DND-41 (cell line): ENCODE measurements at regions not wholly inside any gene's neighbourhood (a gene's known extent, or its start where the extent isn't known, plus 50 kb on each side); places are given as distances from the start of the nearest gene placed in this dataset.

Experiments
- EZH2 ChIP-seq: IDR thresholded peaks from 3 replicates; pipeline ENCODE4 v1.6.1; 2012; ENCODE audit warnings: borderline replicate concordance, low read depth, mild to moderate bottlenecking, moderate library complexity, low read length, inconsistent platforms; ENCODE audit not compliant: severe bottlenecking
- TF ChIP-seq, protein P1 (sequence below): IDR thresholded peaks from 2 replicates; pipeline ENCODE4 v1.5.1; 2012; ENCODE audit warnings: borderline replicate concordance, low read length, moderate library complexity, mild to moderate bottlenecking; ENCODE audit not compliant: poor library complexity, severe bottlenecking; ENCODE audit errors: extremely low read depth

DNA sequence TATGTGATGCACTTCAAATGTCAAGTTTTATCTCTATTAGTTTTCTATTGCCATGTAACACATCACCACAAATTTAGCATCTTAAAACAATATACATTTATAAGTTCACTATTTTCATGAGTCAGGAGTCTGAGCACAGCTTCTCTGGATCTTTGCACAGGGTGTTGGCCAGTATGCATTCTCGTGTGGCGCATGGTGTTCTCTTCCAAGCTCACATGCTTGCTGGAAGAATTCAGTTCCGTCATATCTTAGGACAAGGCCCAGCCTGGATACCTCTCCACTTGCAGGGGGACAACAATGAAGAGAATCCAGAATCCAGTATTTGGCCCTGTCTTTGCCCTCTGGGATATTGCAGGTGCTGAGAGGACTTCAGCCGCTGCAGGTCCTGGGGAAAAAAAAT lies 51.0 kb upstream of the ECI2 start:
- TF ChIP-seq, protein P1, sequence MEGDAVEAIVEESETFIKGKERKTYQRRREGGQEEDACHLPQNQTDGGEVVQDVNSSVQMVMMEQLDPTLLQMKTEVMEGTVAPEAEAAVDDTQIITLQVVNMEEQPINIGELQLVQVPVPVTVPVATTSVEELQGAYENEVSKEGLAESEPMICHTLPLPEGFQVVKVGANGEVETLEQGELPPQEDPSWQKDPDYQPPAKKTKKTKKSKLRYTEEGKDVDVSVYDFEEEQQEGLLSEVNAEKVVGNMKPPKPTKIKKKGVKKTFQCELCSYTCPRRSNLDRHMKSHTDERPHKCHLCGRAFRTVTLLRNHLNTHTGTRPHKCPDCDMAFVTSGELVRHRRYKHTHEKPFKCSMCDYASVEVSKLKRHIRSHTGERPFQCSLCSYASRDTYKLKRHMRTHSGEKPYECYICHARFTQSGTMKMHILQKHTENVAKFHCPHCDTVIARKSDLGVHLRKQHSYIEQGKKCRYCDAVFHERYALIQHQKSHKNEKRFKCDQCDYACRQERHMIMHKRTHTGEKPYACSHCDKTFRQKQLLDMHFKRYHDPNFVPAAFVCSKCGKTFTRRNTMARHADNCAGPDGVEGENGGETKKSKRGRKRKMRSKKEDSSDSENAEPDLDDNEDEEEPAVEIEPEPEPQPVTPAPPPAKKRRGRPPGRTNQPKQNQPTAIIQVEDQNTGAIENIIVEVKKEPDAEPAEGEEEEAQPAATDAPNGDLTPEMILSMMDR: no peak
- TF ChIP-seq EZH2: no peak
